H1 (cell line): ENCODE measurements at regions not wholly inside any gene's neighbourhood (a gene's known extent, or its start where the extent isn't known, plus 50 kb on each side); places are given as distances from the start of the nearest gene placed in this dataset.

Experiments
- CTCF ChIA-PET: fragments of 300-600 bp; sonication (Branson Sonifier 250); formaldehyde crosslinking; loops from one replicate; lab custom pipeline; 2021; ENCODE audit not compliant: partially characterized antibody; lab: Charles Lee
- POLR2A ChIA-PET: fragments of 300-600 bp; sonication (Branson Sonifier 250); formaldehyde crosslinking; loops from one replicate; lab custom pipeline; 2021; ENCODE audit warnings: inconsistent platforms; ENCODE audit not compliant: partially characterized antibody; lab: Charles Lee
- DNase-seq, 2 experiments: peaks; one replicate each; pipeline versions ENCODE4 v3.0.0 to v3.0.0-alpha.2; 2010 to 2022; ENCODE audit warnings: low spot score in 2 of 2, low read depth in 1 of 2, mixed read lengths in 1 of 2
- FAIRE-seq: peaks from 2 replicates; lab custom pipeline; 2011; peaks lifted over from hg19 to GRCh38; lab: Jason Lieb, UNC
- H2AFZ ChIP-seq: 2 replicates; pipeline ENCODE4 v1.8.1; 2012; ENCODE audit warnings: low read length, inconsistent platforms
- H2AK5ac ChIP-seq: 2 replicates; pipeline ENCODE4 v1.6.1; 2013; ENCODE audit warnings: low read depth, low read length
- H2BK120ac ChIP-seq: replicated peaks from 2 replicates; pipeline ENCODE3; 2013; ENCODE audit warnings: low read depth, low read length, inconsistent platforms
- H2BK12ac ChIP-seq: 2 replicates; pipeline ENCODE4 v1.6.1; 2013; ENCODE audit warnings: low read depth, low read length
- H2BK15ac ChIP-seq: 2 replicates; pipeline ENCODE4 v1.6.1; 2013; ENCODE audit warnings: low read length
- H2BK20ac ChIP-seq: 2 replicates; pipeline ENCODE4 v1.6.1; 2013; ENCODE audit warnings: low read length
- H2BK5ac ChIP-seq: 2 replicates; pipeline ENCODE4 v1.6.1; 2013; ENCODE audit warnings: low read depth, low read length
- H3K14ac ChIP-seq: 2 replicates; pipeline ENCODE4 v1.6.1; 2013; ENCODE audit warnings: inconsistent platforms; ENCODE audit not compliant: insufficient read length
- H3K18ac ChIP-seq: 2 replicates; pipeline ENCODE4 v1.6.1; 2013; ENCODE audit warnings: low read length; ENCODE audit errors: extremely low read depth
- H3K23ac ChIP-seq: 2 replicates; pipeline ENCODE4 v1.6.1; 2013; ENCODE audit warnings: inconsistent platforms; ENCODE audit not compliant: insufficient read length
- H3K23me2 ChIP-seq: 2 replicates; pipeline ENCODE4 v1.6.1; 2013; ENCODE audit warnings: low read depth, low read length
- H3K27ac ChIP-seq: 2 replicates; pipeline ENCODE4 v1.6.1; 2011; ENCODE audit warnings: low read depth, low read length, inconsistent platforms
- H3K27me3 ChIP-seq, 4 experiments: replicated peaks in 1 of 4; 1 replicate in 1 of 4; 2 replicates in 3 of 4; pipeline versions ENCODE4 v1.6.1 to v1.8.1; 2011 to 2013; ENCODE audit warnings: low read length in 3 of 4, mild to moderate bottlenecking in 3 of 4, inconsistent platforms in 2 of 4, mixed read lengths in 2 of 4, moderate library complexity in 1 of 4; ENCODE audit not compliant: control insufficient read depth in 3 of 4, insufficient read depth in 3 of 4; ENCODE audit errors: extremely low read depth in 1 of 4
- H3K36me3 ChIP-seq, 4 experiments: 2 replicates each; pipeline versions ENCODE4 v1.6.1 to v1.8.1; 2011 to 2013; ENCODE audit warnings: mild to moderate bottlenecking in 4 of 4, low read length in 3 of 4, moderate library complexity in 2 of 4, control low read depth in 1 of 4, inconsistent platforms in 1 of 4; ENCODE audit not compliant: insufficient read depth in 4 of 4, control insufficient read depth in 2 of 4
- H3K4ac ChIP-seq: replicated peaks from 2 replicates; pipeline ENCODE3; 2013; ENCODE audit warnings: low read length, low read depth, mixed read lengths, inconsistent platforms; ENCODE audit not compliant: insufficient read length
- H3K4me1 ChIP-seq, 4 experiments: replicated peaks in 1 of 4; 1 replicate in 1 of 4; 2 replicates in 3 of 4; pipeline versions ENCODE4 v1.6.1 to v1.8.1; 2011 to 2013; ENCODE audit warnings: low read length in 3 of 4, inconsistent platforms in 2 of 4, mixed read lengths in 1 of 4; ENCODE audit not compliant: insufficient read depth in 4 of 4, control insufficient read depth in 3 of 4
- H3K4me2 ChIP-seq, 2 experiments: 2 replicates each; pipeline versions ENCODE4 v1.6.1 to v1.8.1; 2011 to 2013; ENCODE audit warnings: low read depth in 2 of 2, low read length in 2 of 2, control low read depth in 1 of 2, inconsistent platforms in 1 of 2, mild to moderate bottlenecking in 1 of 2; ENCODE audit not compliant: insufficient read depth in 1 of 2
- H3K4me3 ChIP-seq, 4 experiments: fragments of 200-600, 300-600 bp in 1 of 4; sonication (generic), shearing (Covaris generic), sonication (Bioruptor Twin) in 1 of 4; 2 replicates each; pipeline versions ENCODE4 v1.5.1 to v1.8.1; 2011 to 2016; ENCODE audit warnings: low read length in 4 of 4, low read depth in 3 of 4, control low read depth in 2 of 4, inconsistent platforms in 2 of 4, mild to moderate bottlenecking in 2 of 4, mixed read lengths in 1 of 4, moderate library complexity in 1 of 4; ENCODE audit not compliant: insufficient read depth in 2 of 4; ENCODE audit errors: extremely low read depth in 1 of 4
- H3K56ac ChIP-seq: replicated peaks from 2 replicates; pipeline ENCODE3; 2013; ENCODE audit warnings: low read depth, mild to moderate bottlenecking, mixed read lengths, low read length, inconsistent platforms; ENCODE audit not compliant: insufficient read length
- H3K79me1 ChIP-seq: 2 replicates; pipeline ENCODE4 v1.6.1; 2013; ENCODE audit warnings: low read depth, low read length, control low read depth
- H3K79me2 ChIP-seq, 2 experiments: 2 replicates each; pipeline versions ENCODE4 v1.6.1 to v1.8.1; 2012 to 2013; ENCODE audit warnings: low read length in 2 of 2, mild to moderate bottlenecking in 2 of 2, inconsistent platforms in 1 of 2; ENCODE audit not compliant: insufficient read depth in 2 of 2, control insufficient read depth in 1 of 2
- H3K9ac ChIP-seq, 4 experiments: replicated peaks in 1 of 4; 1 replicate in 1 of 4; 2 replicates in 3 of 4; pipeline versions ENCODE4 v1.6.1 to v1.8.1; 2011 to 2013; ENCODE audit warnings: low read depth in 3 of 4, low read length in 3 of 4, control low read depth in 2 of 4, mild to moderate bottlenecking in 2 of 4, moderate library complexity in 2 of 4, inconsistent platforms in 1 of 4; ENCODE audit errors: extremely low read depth in 1 of 4
- H3K9me3 ChIP-seq, 2 experiments: 2 replicates each; pipeline versions ENCODE4 v1.6.1 to v1.8.1; 2012 to 2013; ENCODE audit warnings: mild to moderate bottlenecking in 2 of 2, moderate library complexity in 2 of 2, control low read depth in 1 of 2, inconsistent platforms in 1 of 2, low read depth in 1 of 2, low read length in 1 of 2, mixed read lengths in 1 of 2; ENCODE audit not compliant: insufficient read depth in 2 of 2
- H4K20me1 ChIP-seq, 2 experiments: replicated peaks in 1 of 2; 2 replicates each; pipeline versions ENCODE3 to v1.8.1; 2011 to 2013; ENCODE audit warnings: inconsistent platforms in 2 of 2, low read length in 2 of 2, mild to moderate bottlenecking in 1 of 2; ENCODE audit not compliant: insufficient read depth in 2 of 2, control insufficient read depth in 1 of 2
- H4K5ac ChIP-seq: 2 replicates; pipeline ENCODE4 v1.6.1; 2013; ENCODE audit warnings: low read length, low read depth, mixed read lengths, inconsistent platforms; ENCODE audit not compliant: insufficient read length
- H4K8ac ChIP-seq: 2 replicates; pipeline ENCODE4 v1.8.0; 2013; ENCODE audit warnings: mild to moderate bottlenecking, moderate library complexity, low read length, inconsistent platforms; ENCODE audit not compliant: insufficient read depth; ENCODE audit errors: extremely low read depth
- H4K91ac ChIP-seq: replicated peaks from 2 replicates; pipeline ENCODE3; 2013; ENCODE audit warnings: low read length, mixed read lengths, inconsistent platforms; ENCODE audit not compliant: insufficient read length
- CBX8 ChIP-seq: fragments of 300-800, 300-1000 bp; sonication (generic); IDR thresholded peaks from 2 replicates; pipeline ENCODE4 v1.7.1; 2016; ENCODE audit warnings: low read depth, low read length, borderline replicate concordance
- CEBPB ChIP-seq: IDR thresholded peaks from 2 replicates; pipeline ENCODE4 v1.6.1; 2012; ENCODE audit warnings: low read depth, low read length
- CHD2 ChIP-seq: IDR thresholded peaks from 2 replicates; pipeline ENCODE4 v1.6.1; 2012; ENCODE audit warnings: low read length, improper control_type of control experiment
- EGR1 ChIP-seq: IDR thresholded peaks from 2 replicates; pipeline ENCODE4 v1.6.1; 2011; ENCODE audit warnings: low read depth, low read length, borderline replicate concordance
- GTF2F1 ChIP-seq: IDR thresholded peaks from 2 replicates; pipeline ENCODE4 v1.6.1; 2012; ENCODE audit warnings: low read depth, low read length, improper control_type of control experiment, borderline replicate concordance
- HDAC6 ChIP-seq: IDR thresholded peaks from one replicate; pipeline ENCODE4 v1.7.1; 2012; ENCODE audit warnings: low read depth, mild to moderate bottlenecking, inconsistent platforms, low read length, moderate library complexity
- RAD21 ChIP-seq, 2 experiments: IDR thresholded peaks in 1 of 2; conservative IDR thresholded peaks in 1 of 2; 2 replicates each; pipeline ENCODE4 v1.6.1; 2011; ENCODE audit warnings: low read depth in 2 of 2, low read length in 2 of 2, improper control_type of control experiment in 1 of 2, inconsistent platforms in 1 of 2, mild to moderate bottlenecking in 1 of 2, moderate library complexity in 1 of 2
- SRF ChIP-seq: IDR thresholded peaks from 2 replicates; pipeline ENCODE4 v1.6.1; 2011; ENCODE audit warnings: mild to moderate bottlenecking, low read depth, low read length, moderate library complexity
- SUZ12 ChIP-seq: fragments of 200-600 bp; sonication (generic); IDR thresholded peaks from 2 replicates; pipeline ENCODE4 v1.6.1; 2012; ENCODE audit warnings: mild to moderate bottlenecking, inconsistent platforms, low read length, moderate library complexity, mixed read lengths
- TBP ChIP-seq: IDR thresholded peaks from 2 replicates; pipeline ENCODE4 v1.6.1; 2011; ENCODE audit warnings: low read depth, low read length, improper control_type of control experiment
- WGBS, 2 experiments: shearing (Covaris generic) in 1 of 2; methylation state at CpG; one replicate each; pipeline versions ENCODE4 v1.1.6 to v1.1.7; 2013 to 2015; ENCODE audit warnings: low lambda C conversion rate in 2 of 2, mixed read lengths in 2 of 2, inconsistent platforms in 1 of 2, low coverage in 1 of 2, missing lambda C conversion rate in 1 of 2; ENCODE audit not compliant: insufficient replicate concordance in 2 of 2, insufficient coverage in 1 of 2, insufficient read length in 1 of 2; ENCODE audit errors: extremely low coverage in 1 of 2, missing lambda C conversion rate in 1 of 2; 5-methylcytosine and 5-hydroxymethylcytosine counted together
- TF ChIP-seq, protein P1 (sequence below): IDR thresholded peaks from 2 replicates; pipeline ENCODE4 v1.6.1; 2012; ENCODE audit warnings: inconsistent platforms
- TF ChIP-seq, protein P2 (sequence below), 3 experiments: IDR thresholded peaks; 1 replicate in 2 of 3; 2 replicates in 1 of 3; pipeline versions ENCODE4 v1.5.1 to v1.6.1; 2011; ENCODE audit warnings: low read length in 3 of 3, mild to moderate bottlenecking in 3 of 3, inconsistent platforms in 2 of 3, low read depth in 1 of 3, moderate library complexity in 1 of 3; ENCODE audit not compliant: insufficient read depth in 1 of 3; ENCODE audit errors: control extremely low read depth in 1 of 3

DNA sequence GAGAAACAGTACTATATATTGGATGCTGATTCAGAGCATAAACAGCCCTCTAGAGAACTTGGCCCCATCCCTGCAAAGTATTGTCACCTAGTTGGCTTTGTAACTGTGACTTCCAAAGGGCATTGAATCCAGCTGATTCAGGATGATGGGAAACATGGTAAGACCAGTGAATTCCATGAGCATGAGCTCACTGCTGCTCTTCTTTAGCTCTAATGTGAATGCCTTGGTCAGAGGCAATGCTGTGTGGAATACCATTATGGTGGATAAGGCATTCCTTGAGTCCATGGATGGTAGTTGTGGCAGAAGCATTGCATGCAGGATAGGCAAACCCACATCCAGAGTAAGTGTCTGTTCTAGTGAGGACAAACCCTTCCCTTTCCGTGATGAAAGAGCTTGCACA is 365.6 kb upstream of the EDA2R start:
- Histone ChIP-seq H4K8ac (no peak overlapping the region), H3K23me2 (no peaks in the 10 kb centered on the region), H3K4me1 (no peaks in the 10 kb centered on the region), H2BK12ac (no peak overlapping the region), H2BK5ac (no peak overlapping the region), H3K4me2 (no peak overlapping the region), H3K79me1 (no peaks in the 10 kb centered on the region), H2BK120ac (no peak overlapping the region), H3K27ac (no peak overlapping the region), H3K23ac (no peak overlapping the region), H3K18ac (no peak overlapping the region), H2BK15ac (no peak overlapping the region), H3K79me2 (no peaks in the 10 kb centered on the region), H4K91ac (no peak overlapping the region), H3K27me3 (no peaks in the 10 kb centered on the region), H2BK20ac (no peak overlapping the region), H3K36me3 (no peaks in the 10 kb centered on the region), H3K56ac (no peak overlapping the region), H2AFZ (no peak overlapping the region), H4K5ac (no peak overlapping the region), H2AK5ac (no peak overlapping the region), H4K20me1 (no peaks in the 10 kb centered on the region), H3K14ac (no peak overlapping the region), H3K9ac (no peak overlapping the region), H3K9me3 (no peaks in the 10 kb centered on the region), H3K4me3 (no peak overlapping the region), H3K4ac (no peak overlapping the region)
- ChIA-PET POLR2A (no interaction called here), CTCF (interaction anchor here (1.2 kb wide), 1 partner anchor 43 kb away, joined by 3 read pairs; no protein-coding TSS in a partner anchor)
- DNase-seq (no peak), FAIRE-seq (no peak)
- 100% methylated on average over 1 of the region's 1 CpG; no CpG with 5 or more reads in 1 of the 2 experiments for WGBS, 2 experiments
- TF ChIP-seq GTF2F1 (no peak), RAD21 (IDR thresholded peaks at IDR 0.05 in 1 of 2, conservative IDR thresholded peaks at IDR 0.05 in 1 of 2; ENCODE audit: low read depth in 2 of 2, low read length in 2 of 2) (no peak), EGR1 (no peak), TBP (no peak), SUZ12 (no peak), SRF (no peak), CHD2 (no peak), HDAC6 (no peak), CBX8 (no peak), CEBPB (no peak)
- TF ChIP-seq, protein P1, sequence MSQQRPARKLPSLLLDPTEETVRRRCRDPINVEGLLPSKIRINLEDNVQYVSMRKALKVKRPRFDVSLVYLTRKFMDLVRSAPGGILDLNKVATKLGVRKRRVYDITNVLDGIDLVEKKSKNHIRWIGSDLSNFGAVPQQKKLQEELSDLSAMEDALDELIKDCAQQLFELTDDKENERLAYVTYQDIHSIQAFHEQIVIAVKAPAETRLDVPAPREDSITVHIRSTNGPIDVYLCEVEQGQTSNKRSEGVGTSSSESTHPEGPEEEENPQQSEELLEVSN = no peak
- TF ChIP-seq, protein P2, sequence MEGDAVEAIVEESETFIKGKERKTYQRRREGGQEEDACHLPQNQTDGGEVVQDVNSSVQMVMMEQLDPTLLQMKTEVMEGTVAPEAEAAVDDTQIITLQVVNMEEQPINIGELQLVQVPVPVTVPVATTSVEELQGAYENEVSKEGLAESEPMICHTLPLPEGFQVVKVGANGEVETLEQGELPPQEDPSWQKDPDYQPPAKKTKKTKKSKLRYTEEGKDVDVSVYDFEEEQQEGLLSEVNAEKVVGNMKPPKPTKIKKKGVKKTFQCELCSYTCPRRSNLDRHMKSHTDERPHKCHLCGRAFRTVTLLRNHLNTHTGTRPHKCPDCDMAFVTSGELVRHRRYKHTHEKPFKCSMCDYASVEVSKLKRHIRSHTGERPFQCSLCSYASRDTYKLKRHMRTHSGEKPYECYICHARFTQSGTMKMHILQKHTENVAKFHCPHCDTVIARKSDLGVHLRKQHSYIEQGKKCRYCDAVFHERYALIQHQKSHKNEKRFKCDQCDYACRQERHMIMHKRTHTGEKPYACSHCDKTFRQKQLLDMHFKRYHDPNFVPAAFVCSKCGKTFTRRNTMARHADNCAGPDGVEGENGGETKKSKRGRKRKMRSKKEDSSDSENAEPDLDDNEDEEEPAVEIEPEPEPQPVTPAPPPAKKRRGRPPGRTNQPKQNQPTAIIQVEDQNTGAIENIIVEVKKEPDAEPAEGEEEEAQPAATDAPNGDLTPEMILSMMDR (IDR thresholded peaks at IDR 0.05; ENCODE audit: control extremely low read depth in 1 of 3, insufficient read depth in 1 of 3, low read depth in 1 of 3, low read length in 3 of 3) = no peak
